ENCODE measurements at regions not wholly inside any gene's neighbourhood (a gene's known extent, or its start where the extent isn't known, plus 50 kb on each side); places are given as distances from the start of the nearest gene placed in this dataset.

DNA sequence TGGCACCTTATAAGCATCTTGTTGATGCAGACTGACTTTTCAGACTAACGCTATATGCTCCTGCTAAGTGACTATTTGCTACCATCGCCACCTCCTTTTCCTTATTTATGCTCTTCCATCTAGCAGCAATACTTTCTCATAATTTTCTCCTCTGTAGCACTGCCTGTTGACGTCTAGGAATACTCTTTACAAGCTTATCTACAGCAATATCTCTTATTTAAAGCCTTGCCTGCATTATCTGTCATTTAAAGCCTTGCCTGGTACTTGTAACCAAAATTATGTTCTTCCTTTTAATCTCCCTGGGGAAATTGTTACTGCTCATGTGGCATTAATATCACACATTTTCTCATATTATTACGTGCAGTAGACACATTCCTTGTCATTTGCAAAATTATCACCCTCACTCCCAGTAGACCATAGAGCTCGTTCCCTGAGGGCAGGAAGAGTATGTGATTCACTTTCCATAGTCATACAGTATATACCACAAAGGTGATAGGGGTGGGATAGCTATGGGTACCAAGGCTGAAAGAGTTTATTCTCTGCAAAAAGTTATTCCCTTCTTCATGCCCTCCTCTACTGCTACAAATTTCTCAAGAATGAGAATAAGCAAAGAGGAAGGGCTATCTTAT, 359.7 kb upstream of the PCDH15 start:
- TF ChIP-seq ESRRA (CRISPR knock-in tag; IDR thresholded peaks at IDR 0.05; ENCODE audit: borderline replicate concordance) (no peak), SP1 (CRISPR knock-in tag; conservative IDR thresholded peaks at IDR 0.05) (no peak)
- TF ChIP-seq, protein P1, sequence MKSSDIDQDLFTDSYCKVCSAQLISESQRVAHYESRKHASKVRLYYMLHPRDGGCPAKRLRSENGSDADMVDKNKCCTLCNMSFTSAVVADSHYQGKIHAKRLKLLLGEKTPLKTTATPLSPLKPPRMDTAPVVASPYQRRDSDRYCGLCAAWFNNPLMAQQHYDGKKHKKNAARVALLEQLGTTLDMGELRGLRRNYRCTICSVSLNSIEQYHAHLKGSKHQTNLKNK (CRISPR knock-in tag; IDR thresholded peaks at IDR 0.05), result no peak
- TF ChIP-seq, protein P2, sequence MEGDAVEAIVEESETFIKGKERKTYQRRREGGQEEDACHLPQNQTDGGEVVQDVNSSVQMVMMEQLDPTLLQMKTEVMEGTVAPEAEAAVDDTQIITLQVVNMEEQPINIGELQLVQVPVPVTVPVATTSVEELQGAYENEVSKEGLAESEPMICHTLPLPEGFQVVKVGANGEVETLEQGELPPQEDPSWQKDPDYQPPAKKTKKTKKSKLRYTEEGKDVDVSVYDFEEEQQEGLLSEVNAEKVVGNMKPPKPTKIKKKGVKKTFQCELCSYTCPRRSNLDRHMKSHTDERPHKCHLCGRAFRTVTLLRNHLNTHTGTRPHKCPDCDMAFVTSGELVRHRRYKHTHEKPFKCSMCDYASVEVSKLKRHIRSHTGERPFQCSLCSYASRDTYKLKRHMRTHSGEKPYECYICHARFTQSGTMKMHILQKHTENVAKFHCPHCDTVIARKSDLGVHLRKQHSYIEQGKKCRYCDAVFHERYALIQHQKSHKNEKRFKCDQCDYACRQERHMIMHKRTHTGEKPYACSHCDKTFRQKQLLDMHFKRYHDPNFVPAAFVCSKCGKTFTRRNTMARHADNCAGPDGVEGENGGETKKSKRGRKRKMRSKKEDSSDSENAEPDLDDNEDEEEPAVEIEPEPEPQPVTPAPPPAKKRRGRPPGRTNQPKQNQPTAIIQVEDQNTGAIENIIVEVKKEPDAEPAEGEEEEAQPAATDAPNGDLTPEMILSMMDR (IDR thresholded peaks at IDR 0.05), result no peak
- TF ChIP-seq, protein P3, sequence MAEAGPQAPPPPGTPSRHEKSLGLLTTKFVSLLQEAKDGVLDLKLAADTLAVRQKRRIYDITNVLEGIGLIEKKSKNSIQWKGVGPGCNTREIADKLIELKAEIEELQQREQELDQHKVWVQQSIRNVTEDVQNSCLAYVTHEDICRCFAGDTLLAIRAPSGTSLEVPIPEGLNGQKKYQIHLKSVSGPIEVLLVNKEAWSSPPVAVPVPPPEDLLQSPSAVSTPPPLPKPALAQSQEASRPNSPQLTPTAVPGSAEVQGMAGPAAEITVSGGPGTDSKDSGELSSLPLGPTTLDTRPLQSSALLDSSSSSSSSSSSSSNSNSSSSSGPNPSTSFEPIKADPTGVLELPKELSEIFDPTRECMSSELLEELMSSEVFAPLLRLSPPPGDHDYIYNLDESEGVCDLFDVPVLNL (CRISPR knock-in tag; IDR thresholded peaks at IDR 0.05; ENCODE audit: borderline replicate concordance, low read depth), result no peak
- TF ChIP-seq, protein P4, sequence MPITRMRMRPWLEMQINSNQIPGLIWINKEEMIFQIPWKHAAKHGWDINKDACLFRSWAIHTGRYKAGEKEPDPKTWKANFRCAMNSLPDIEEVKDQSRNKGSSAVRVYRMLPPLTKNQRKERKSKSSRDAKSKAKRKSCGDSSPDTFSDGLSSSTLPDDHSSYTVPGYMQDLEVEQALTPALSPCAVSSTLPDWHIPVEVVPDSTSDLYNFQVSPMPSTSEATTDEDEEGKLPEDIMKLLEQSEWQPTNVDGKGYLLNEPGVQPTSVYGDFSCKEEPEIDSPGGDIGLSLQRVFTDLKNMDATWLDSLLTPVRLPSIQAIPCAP (CRISPR knock-in tag; IDR thresholded peaks at IDR 0.05), result no peak

All from WTC11 (cell line).